Rectal smooth muscle tissue (tissue), 1 donor: ENCODE measurements at regions not wholly inside any gene's neighbourhood (a gene's known extent, or its start where the extent isn't known, plus 50 kb on each side); places are given as distances from the start of the nearest gene placed in this dataset.

Experiments used
- H3K27ac ChIP-seq: one replicate; pipeline ENCODE4 v1.7.0; 2013; ENCODE audit warnings: low read depth, low read length, inconsistent platforms
- H3K27me3 ChIP-seq: one replicate; pipeline ENCODE4 v1.7.0; 2013; ENCODE audit warnings: low read length; ENCODE audit not compliant: control insufficient read depth, insufficient read depth
- H3K36me3 ChIP-seq: one replicate; pipeline ENCODE4 v1.7.0; 2013; ENCODE audit warnings: low read length; ENCODE audit not compliant: control insufficient read depth, insufficient read depth
- H3K4me1 ChIP-seq: one replicate; pipeline ENCODE4 v1.7.0; 2013; ENCODE audit warnings: low read length; ENCODE audit not compliant: control insufficient read depth, insufficient read depth
- H3K4me3 ChIP-seq: one replicate; pipeline ENCODE4 v1.7.0; 2013; ENCODE audit warnings: low read length
- H3K9ac ChIP-seq: one replicate; pipeline ENCODE4 v1.7.0; 2013; ENCODE audit warnings: low read length

DNA sequence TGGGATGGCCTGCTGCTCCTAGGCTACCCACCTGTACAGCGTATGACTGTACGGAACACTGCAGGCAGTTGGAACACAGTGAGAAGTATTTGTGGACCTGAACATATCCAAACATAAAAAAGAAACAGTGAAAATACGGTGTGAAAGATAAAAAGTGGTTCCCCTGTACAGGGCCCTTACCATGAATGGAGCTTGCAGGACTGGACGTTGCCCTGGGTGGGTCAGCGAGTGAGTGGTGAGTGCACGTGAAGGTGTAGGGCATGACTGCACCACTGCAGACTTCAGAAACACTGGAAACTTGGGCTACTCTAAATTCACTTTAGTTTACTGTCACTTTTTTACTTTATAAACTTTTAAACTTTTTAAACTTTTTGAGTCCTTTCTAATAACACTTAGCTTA lies 71.2 kb upstream of the SLC6A6 start:
- Histone ChIP-seq H3K4me1 (no peaks in the 10 kb centered on the region), H3K9ac (no peak overlapping the region), H3K27me3 (no peaks in the 10 kb centered on the region), H3K27ac (no peak overlapping the region), H3K4me3 (no peak overlapping the region), H3K36me3 (no peaks in the 10 kb centered on the region)

DNA sequence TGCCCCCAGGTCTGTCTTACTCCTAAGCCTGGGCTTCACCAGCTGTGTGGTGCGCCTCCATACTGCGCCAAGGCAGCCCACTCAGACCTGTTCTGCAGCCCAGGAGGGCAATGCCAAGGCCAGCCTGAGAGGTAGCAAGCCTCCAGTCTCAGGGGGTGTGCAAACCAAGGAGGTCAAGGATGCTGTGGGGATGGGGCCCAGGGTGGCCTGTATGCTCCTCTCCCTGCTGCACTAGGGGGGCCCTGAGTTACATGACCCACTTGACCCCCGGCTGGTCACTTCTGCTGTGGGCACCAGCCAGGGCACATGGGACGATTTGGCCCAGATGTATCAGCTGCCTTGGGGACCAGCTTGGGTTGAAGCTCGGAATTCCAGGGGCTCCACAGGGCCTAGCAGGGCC lies 70.0 kb upstream of the SLC6A6 start:
- Histone ChIP-seq H3K4me3 (no peak overlapping the region), H3K27ac (no peak overlapping the region), H3K4me1 (no peaks in the 10 kb centered on the region), H3K36me3 (no peaks in the 10 kb centered on the region), H3K9ac (no peak overlapping the region), H3K27me3 (no peaks in the 10 kb centered on the region)

GRCh38 chr3:14333215-14333614 lies 69.2 kb upstream of the SLC6A6 start:
- Histone ChIP-seq H3K36me3 (no peaks in the 10 kb centered on the region), H3K27me3 (no peaks in the 10 kb centered on the region), H3K9ac (no peak overlapping the region), H3K4me3 (no peak overlapping the region), H3K4me1 (no peaks in the 10 kb centered on the region), H3K27ac (no peak overlapping the region)

- Histone ChIP-seq H3K27me3 (no peaks in the 10 kb centered on the region), H3K9ac (no peak overlapping the region), H3K4me1 (no peaks in the 10 kb centered on the region), H3K36me3 (no peaks in the 10 kb centered on the region), H3K4me3 (no peak overlapping the region), H3K27ac (no peak overlapping the region)
These were observed 68.8 kb upstream of the SLC6A6 start for GRCh38 chr3:14333621-14334020.

- Histone ChIP-seq H3K9ac (no peak overlapping the region), H3K4me3 (no peak overlapping the region), H3K4me1 (no peaks in the 10 kb centered on the region), H3K27me3 (no peaks in the 10 kb centered on the region), H3K27ac (no peak overlapping the region), H3K36me3 (no peaks in the 10 kb centered on the region)
These were observed 68.3 kb upstream of the SLC6A6 start for GRCh38 chr3:14334136-14334535.

DNA sequence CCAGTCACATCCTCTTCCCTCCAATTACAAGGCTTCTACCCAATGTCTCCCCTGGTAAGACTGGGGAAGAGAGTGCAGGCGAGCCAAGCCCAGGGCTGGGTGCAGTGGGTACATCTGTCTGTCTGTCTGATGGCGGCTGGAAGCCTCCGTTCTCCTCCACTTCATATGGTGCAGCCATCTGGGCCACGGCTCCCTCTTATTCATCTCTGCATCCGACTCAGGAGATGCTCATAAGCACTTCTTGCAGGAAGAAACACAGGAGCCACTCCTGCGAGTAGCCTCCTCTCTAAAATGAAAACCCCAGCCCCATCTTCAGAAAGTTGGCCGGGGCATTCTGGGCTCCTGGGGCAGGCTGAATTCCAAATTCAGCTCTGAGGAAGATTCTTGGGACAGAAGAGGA lies 67.5 kb upstream of the SLC6A6 start:
- H3K9ac ChIP-seq: no peak overlapping the region
- H3K4me3 ChIP-seq: no peak overlapping the region
- no peaks in the 10 kb centered on the region for H3K4me1 ChIP-seq
- no peak overlapping the region for H3K27ac ChIP-seq
- H3K36me3 ChIP-seq: no peaks in the 10 kb centered on the region
- no peaks in the 10 kb centered on the region for H3K27me3 ChIP-seq

DNA sequence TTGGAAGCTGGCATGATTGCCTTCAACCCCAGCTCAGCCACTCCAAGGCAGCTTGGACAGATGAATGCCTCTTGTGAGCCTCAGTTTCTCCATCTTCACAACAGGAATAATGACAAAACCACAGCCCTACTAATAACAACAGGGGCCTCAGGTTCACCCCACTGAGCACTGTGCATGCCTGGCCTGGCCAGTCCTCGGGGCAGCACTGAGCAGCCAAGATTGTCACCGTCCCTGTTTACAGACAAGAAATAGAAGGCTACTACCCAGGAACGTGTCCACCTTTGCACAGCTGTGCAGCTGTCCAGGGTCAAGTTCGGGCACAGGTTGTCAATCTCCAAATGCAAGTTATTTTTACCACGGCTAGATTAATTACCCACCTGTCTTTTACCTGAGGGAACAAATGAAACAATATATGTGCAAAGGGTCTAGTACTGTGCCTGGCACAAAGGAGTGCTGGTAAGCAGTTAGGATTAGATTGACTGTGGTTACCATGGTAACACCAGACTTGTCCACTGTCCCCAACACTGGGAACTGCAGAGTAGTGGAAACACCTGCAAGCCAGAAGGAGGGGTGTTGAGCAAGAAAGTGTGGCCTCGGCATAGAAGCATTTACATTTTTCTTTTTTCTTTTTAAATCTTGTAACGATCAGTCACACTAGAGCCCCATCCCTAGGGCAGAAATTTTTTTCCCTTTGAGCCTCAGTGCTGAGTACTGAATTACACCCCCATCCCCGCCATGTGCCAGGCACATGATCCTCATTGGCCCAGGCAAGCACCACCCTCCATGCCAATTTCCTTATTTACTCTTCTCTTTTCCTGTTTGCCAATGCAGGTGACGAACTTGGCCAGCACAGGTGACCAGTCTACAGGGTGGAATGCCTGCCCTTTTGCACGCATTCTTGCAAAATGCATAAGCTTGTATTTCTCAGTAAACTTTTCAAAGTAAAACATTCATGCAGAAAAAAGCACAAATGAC lies 66.3 kb upstream of the SLC6A6 start:
- H3K9ac ChIP-seq: no peak overlapping the region
- no peak overlapping the region for H3K4me3 ChIP-seq
- no peaks in the 10 kb centered on the region for H3K27me3 ChIP-seq
- H3K4me1 ChIP-seq: no peaks in the 10 kb centered on the region
- H3K36me3 ChIP-seq: no peaks in the 10 kb centered on the region
- no peak overlapping the region for H3K27ac ChIP-seq

GRCh38 chr3:14336749-14337598 lies 65.4 kb upstream of the SLC6A6 start:
- no peaks in the 10 kb centered on the region for H3K36me3 ChIP-seq
- no peaks in the 10 kb centered on the region for H3K27me3 ChIP-seq
- H3K27ac ChIP-seq: no peak overlapping the region
- no peaks in the 10 kb centered on the region for H3K4me1 ChIP-seq
- no peak overlapping the region for H3K9ac ChIP-seq
- H3K4me3 ChIP-seq: no peak overlapping the region

GRCh38 chr3:14337828-14338227 lies 64.6 kb upstream of the SLC6A6 start:
- Histone ChIP-seq H3K4me3 (no peak overlapping the region), H3K4me1 (no peaks in the 10 kb centered on the region), H3K27me3 (no peaks in the 10 kb centered on the region), H3K27ac (no peak overlapping the region), H3K9ac (no peak overlapping the region), H3K36me3 (no peaks in the 10 kb centered on the region)

DNA sequence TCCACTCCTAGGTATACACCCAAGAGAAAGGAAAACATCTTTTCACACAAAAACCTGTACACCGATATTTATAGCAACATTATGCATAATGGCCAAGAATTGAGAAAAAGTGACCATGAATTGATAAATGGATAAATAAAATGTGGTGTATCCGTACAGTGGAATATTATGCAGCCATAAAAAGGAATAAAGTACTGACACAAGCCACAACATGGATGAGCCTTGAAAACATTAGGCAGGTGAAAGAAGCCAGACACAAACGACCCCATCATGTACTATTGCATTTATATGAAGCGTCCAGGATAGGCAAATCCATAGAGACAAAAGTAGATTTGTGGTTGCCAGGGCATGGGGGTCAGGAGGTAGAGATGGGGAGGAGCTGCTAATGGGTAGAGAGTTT lies 64.2 kb upstream of the SLC6A6 start:
- Histone ChIP-seq H3K4me3 (no peak overlapping the region), H3K27ac (no peak overlapping the region), H3K9ac (no peak overlapping the region), H3K36me3 (no peaks in the 10 kb centered on the region), H3K27me3 (no peaks in the 10 kb centered on the region), H3K4me1 (no peaks in the 10 kb centered on the region)

DNA sequence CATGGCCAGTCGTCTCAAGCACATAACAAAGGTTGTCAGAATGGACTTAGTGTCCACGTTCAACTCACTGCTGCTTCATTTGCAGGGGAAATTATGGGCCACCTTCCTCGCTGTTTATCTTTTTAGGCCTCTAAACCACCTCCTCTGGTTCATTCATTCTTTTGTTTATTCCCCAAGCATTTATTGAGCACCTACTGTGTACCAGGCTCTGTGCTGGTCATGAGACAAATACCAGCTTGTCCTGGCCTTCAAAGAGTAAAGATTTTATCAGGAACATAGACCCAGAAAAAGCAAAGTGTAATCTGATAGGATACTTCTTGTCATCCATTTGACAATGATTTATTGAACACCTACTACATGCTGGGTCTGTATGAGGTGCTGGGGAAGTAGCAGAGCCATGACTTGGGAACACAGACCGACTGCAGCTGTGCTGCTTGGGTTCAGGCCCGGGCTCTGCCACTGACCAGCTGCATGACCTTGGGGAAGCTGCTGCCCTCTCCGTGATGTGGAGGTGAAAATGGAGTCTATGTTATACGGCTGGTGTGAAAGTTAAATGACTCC lies 63.4 kb upstream of the SLC6A6 start:
- no peak overlapping the region for H3K9ac ChIP-seq
- no peak overlapping the region for H3K27ac ChIP-seq
- no peaks in the 10 kb centered on the region for H3K4me1 ChIP-seq
- no peaks in the 10 kb centered on the region for H3K36me3 ChIP-seq
- no peaks in the 10 kb centered on the region for H3K27me3 ChIP-seq
- H3K4me3 ChIP-seq: no peak overlapping the region

- no peaks in the 10 kb centered on the region for H3K36me3 ChIP-seq
- no peaks in the 10 kb centered on the region for H3K27me3 ChIP-seq
- H3K4me1 ChIP-seq: no peaks in the 10 kb centered on the region
- H3K27ac ChIP-seq: no peak overlapping the region
- H3K4me3 ChIP-seq: no peak overlapping the region
- no peak overlapping the region for H3K9ac ChIP-seq
These were observed 61.3 kb upstream of the SLC6A6 start for GRCh38 chr3:14340960-14341708.
